Common myeloid progenitor, CD34-positive (primary cell): ENCODE measurements at regions not wholly inside any gene's neighbourhood (a gene's known extent, or its start where the extent isn't known, plus 50 kb on each side); places are given as distances from the start of the nearest gene placed in this dataset.
"Not testable (repeated sequence)": the region's sequence is repeated elsewhere in the genome, so short reads cannot be mapped to it uniquely, and the experiment has no call there.

Experiments
- CTCF ChIA-PET: fragments of 350-600 bp; sonication (Branson Sonifier 250); formaldehyde crosslinking; loops from one replicate; lab custom pipeline; 2021; ENCODE audit warnings: antibody characterized with exemption; lab: Charles Lee
- POLR2A ChIA-PET: fragments of 350-600 bp; sonication (Branson Sonifier 250); formaldehyde crosslinking; loops from one replicate; lab custom pipeline; 2021; ENCODE audit warnings: antibody characterized with exemption; lab: Charles Lee
- DNase-seq, 3 donors: peaks; one replicate each; pipeline versions ENCODE4 v3.0.0 to v3.0.0-alpha.2; 2013
- H3K27ac ChIP-seq, 2 experiments: 1 replicate in 1 of 2; 2 replicates in 1 of 2; pipeline ENCODE4 v1.7.0; 2013; ENCODE audit warnings: inconsistent platforms in 2 of 2, low read length in 2 of 2, mild to moderate bottlenecking in 2 of 2, low read depth in 1 of 2, moderate library complexity in 1 of 2; ENCODE audit not compliant: severe bottlenecking in 2 of 2, insufficient read depth in 1 of 2, poor library complexity in 1 of 2
- H3K27me3 ChIP-seq, 5 experiments: replicated peaks in 2 of 5; 1 replicate in 3 of 5; 2 replicates in 2 of 5; pipeline versions ENCODE4 v1.6.1 to v1.7.0; 2013; ENCODE audit warnings: low read length in 4 of 5, mild to moderate bottlenecking in 2 of 5, moderate library complexity in 2 of 5, inconsistent platforms in 1 of 5; ENCODE audit not compliant: insufficient read depth in 5 of 5, control insufficient read depth in 4 of 5
- H3K36me3 ChIP-seq, 4 experiments: 1 replicate in 2 of 4; 2 replicates in 2 of 4; pipeline versions ENCODE4 v1.6.1 to v1.7.0; 2013; ENCODE audit warnings: low read length in 3 of 4, control low read depth in 1 of 4, mild to moderate bottlenecking in 1 of 4; ENCODE audit not compliant: control insufficient read depth in 4 of 4, insufficient read depth in 4 of 4
- H3K4me1 ChIP-seq, 4 experiments: 1 replicate in 3 of 4; 2 replicates in 1 of 4; pipeline versions ENCODE4 v1.6.1 to v1.7.1; 2013; ENCODE audit warnings: low read length in 3 of 4, mild to moderate bottlenecking in 3 of 4, control low read depth in 1 of 4, inconsistent platforms in 1 of 4, moderate library complexity in 1 of 4; ENCODE audit not compliant: control insufficient read depth in 4 of 4, insufficient read depth in 4 of 4; ENCODE audit errors: control extremely low read depth in 1 of 4
- H3K4me3 ChIP-seq, 7 experiments: 1 replicate in 4 of 7; 2 replicates in 3 of 7; pipeline versions ENCODE4 v1.5.1 to v1.7.0; 2013; ENCODE audit warnings: mild to moderate bottlenecking in 7 of 7, low read length in 6 of 7, moderate library complexity in 6 of 7, inconsistent platforms in 2 of 7, low read depth in 2 of 7, control low read depth in 1 of 7; ENCODE audit not compliant: insufficient read depth in 4 of 7, control insufficient read depth in 1 of 7; ENCODE audit errors: extremely low read depth in 1 of 7
- H3K9me3 ChIP-seq, 5 experiments: 1 replicate in 4 of 5; 2 replicates in 1 of 5; pipeline versions ENCODE4 v1.6.1 to v1.7.1; 2013; ENCODE audit warnings: low read length in 4 of 5, mild to moderate bottlenecking in 2 of 5, inconsistent platforms in 1 of 5, low read depth in 1 of 5, moderate library complexity in 1 of 5; ENCODE audit not compliant: control insufficient read depth in 4 of 5, insufficient read depth in 2 of 5; ENCODE audit errors: control extremely low read depth in 1 of 5
- whole genome bisulfite sequencing: methylation state at CpG from one replicate; pipeline ENCODE4 v1.1.5; 2013; ENCODE audit not compliant: insufficient coverage; 5-methylcytosine and 5-hydroxymethylcytosine counted together

DNA sequence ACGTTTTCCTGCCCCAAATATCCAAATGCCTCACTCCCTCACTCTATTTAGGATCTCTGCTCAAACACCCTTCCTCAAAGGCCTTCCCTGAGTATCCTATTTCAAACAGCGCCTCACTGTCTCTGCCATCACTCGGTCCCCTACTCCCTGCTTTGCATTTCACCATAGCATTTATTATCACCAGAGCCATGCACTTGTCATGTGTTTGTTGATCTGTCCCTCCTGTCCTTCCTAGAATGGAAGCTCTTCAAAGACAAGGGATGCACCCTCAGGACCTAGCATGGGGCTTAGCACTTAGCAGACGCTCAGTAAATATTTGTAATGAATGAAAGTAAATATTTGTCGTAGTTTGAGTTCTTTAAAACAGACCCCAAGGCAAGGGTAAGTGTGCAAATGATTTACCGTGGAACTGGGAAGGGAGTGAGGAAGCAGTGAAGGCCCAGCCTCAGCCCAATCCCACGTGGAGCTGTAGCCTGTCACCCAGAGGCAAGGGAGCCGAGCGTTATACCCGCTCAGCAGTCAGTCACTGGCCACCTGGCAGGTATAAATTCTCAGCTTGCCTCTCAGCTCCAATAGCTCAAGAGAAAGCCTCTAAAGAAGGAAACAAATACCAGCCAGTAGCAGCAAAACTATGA, 97.7 kb upstream of the KIF2A start:
- ChIA-PET POLR2A (no interaction called here), CTCF (interaction anchor here (1.2 kb wide), 2 partner anchors 12 to 141 kb away, joined by 3 to 5 read pairs; no protein-coding TSS in a partner anchor)
- H3K4me1 ChIP-seq, result peaks cover 0 to 14% (median 6%) of the 10 kb centered on the region in 4 experiments
- no peaks in the 10 kb centered on the region for H3K27me3 ChIP-seq
- no peak for DNase-seq
- no peak overlapping the region for H3K4me3 ChIP-seq
- H3K27ac ChIP-seq, result no peak overlapping the region
- H3K9me3 ChIP-seq, result no peaks in the 10 kb centered on the region
- H3K36me3 ChIP-seq, result no peaks in the 10 kb centered on the region
- 91% methylated on average over 9 of the region's 10 CpGs for WGBS

DNA sequence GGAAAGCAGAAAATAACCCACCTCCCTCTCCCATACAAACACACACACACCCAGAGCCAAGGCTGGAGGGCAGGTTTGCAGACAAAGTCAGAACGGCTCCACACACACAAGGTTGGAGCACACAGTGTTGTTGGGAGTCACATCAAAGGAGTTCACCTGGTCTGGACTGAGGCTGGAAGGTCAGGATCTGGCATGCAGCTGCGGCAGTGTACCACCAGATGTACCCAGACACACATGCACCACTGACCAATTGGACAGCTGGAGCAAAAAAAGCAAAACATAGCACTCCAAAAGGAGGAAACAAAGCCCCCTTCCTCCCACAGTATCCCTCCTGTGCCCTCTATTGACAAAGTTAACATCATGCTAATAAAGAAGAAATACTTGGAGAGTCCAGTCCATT, 94.6 kb upstream of the KIF2A start:
- Histone ChIP-seq H3K9me3 (no peaks in the 10 kb centered on the region), H3K4me1 (peaks cover 0 to 11% (median 3%) of the 10 kb centered on the region in 4 experiments), H3K4me3 (no peak overlapping the region), H3K27ac (no peak overlapping the region), H3K36me3 (no peaks in the 10 kb centered on the region), H3K27me3 (no peaks in the 10 kb centered on the region)
- no peak for DNase-seq
- 100% methylated on average over 1 of the region's 2 CpGs for WGBS
- CTCF ChIA-PET, result no interaction called here
- POLR2A ChIA-PET, result no interaction called here

GRCh38 chr5:62212648-62213047, 93.4 kb upstream of the KIF2A start:
- Histone ChIP-seq H3K4me3 (no peak overlapping the region), H3K9me3 (no peaks in the 10 kb centered on the region), H3K4me1 (peaks cover 0 to 8% (median 3%) of the 10 kb centered on the region in 4 experiments), H3K27me3 (no peaks in the 10 kb centered on the region), H3K27ac (no peak overlapping the region), H3K36me3 (no peaks in the 10 kb centered on the region)
- ChIA-PET CTCF (no interaction called here), POLR2A (no interaction called here)
- DNase-seq, result peak in 1 of 3 donors; percentile 11
- 96% methylated on average over 3 of the region's 3 CpGs for WGBS

DNA sequence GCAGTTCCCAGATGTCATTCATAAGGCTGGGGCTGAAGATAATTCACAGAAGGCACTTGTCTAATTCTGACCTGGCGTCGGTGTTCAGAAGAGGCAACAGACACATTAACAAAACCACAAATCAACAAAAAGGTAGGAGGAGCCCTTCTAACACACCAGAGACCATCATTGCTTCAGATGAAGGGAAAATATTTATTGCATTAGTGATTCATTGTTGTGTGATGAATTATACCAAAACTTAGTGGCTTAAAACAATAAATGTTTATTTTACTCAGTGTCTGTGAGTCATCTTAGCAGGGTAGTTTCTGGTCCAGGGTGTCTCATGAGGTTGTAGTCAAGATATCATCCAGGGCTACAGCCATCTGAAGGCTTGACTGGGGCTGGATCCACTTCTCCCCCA, 91.3 kb upstream of the KIF2A start:
- POLR2A ChIA-PET, result no interaction called here
- DNase-seq, result peak in 2 of 3 donors; percentile 11 to 18
- CTCF ChIA-PET, result no interaction called here
- Histone ChIP-seq H3K9me3 (no peaks in the 10 kb centered on the region), H3K36me3 (no peaks in the 10 kb centered on the region), H3K27ac (no peak overlapping the region), H3K4me1 (no peaks in the 10 kb centered on the region), H3K4me3 (no peak overlapping the region), H3K27me3 (no peaks in the 10 kb centered on the region)
- WGBS, result no CpG with 5 or more reads among the region's 2 CpGs

- H3K4me1 ChIP-seq, H3K4me3 ChIP-seq, H3K27ac ChIP-seq, H3K36me3 ChIP-seq, H3K9me3 ChIP-seq, CTCF ChIA-PET, H3K27me3 ChIP-seq, DNase-seq: not testable (repeated sequence)
- WGBS, result no CpG with 5 or more reads among the region's 5 CpGs
- POLR2A ChIA-PET, result interaction anchor here (0.7 kb wide), 1 partner anchor 146 kb away, joined by 4 read pairs; no protein-coding TSS in a partner anchor
These were observed 89.4 kb upstream of the KIF2A start for GRCh38 chr5:62216603-62217002.

- H3K27me3 ChIP-seq, CTCF ChIA-PET, H3K36me3 ChIP-seq, H3K27ac ChIP-seq, H3K4me1 ChIP-seq, H3K9me3 ChIP-seq, DNase-seq, H3K4me3 ChIP-seq, POLR2A ChIA-PET: not testable (repeated sequence)
- no CpG with 5 or more reads among the region's 1 CpG for WGBS
These were observed 88.9 kb upstream of the KIF2A start for GRCh38 chr5:62217095-62217494.

DNA sequence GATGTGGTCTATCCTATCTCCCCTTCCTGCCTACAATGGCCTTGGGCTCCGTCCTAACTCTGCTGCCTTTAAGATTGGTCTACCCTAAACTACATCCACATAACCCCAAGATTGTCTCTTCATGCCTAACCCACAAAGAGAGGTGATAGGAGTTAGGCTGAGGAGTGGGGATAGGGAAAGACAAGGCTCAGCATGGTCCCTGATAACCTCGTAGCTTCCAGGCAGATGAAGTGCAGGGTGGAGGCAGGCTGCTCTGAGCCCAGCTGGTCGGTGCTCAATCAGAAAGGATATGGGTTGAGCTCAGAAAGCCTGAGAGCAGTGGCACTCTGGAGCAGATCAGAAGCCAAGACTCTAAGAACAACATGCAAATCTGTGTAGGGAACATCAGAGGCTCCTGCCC, 87.1 kb upstream of the KIF2A start:
- H3K36me3 ChIP-seq, H3K4me3 ChIP-seq, POLR2A ChIA-PET, H3K27me3 ChIP-seq, DNase-seq, H3K4me1 ChIP-seq, H3K9me3 ChIP-seq, H3K27ac ChIP-seq: not testable (repeated sequence)
- CTCF ChIA-PET, result interaction anchor here (1.0 to 1.3 kb wide), 2 partner anchors 133 to 136 kb away, joined by 3 to 5 read pairs; no protein-coding TSS in a partner anchor
- WGBS, result 100% methylated on average over 1 of the region's 3 CpGs
